Type B pancreatic cell (in vitro differentiated cells): ENCODE measurements at regions not wholly inside any gene's neighbourhood (a gene's known extent, or its start where the extent isn't known, plus 50 kb on each side); places are given as distances from the start of the nearest gene placed in this dataset.
A peak's percentile ranks its signal among the peaks of the same experiment; 100 is the strongest.

Source experiments
- DNase-seq: peaks from one replicate; pipeline ENCODE4 v3.0.0; 2021; ENCODE audit warnings: mixed read lengths; ENCODE audit not compliant: unreplicated experiment; ENCODE audit errors: extremely low spot score
- H3K27ac Mint-ChIP-seq: 2 replicates; pipeline ENCODE4 v1.8.0; 2021; ENCODE audit warnings: mild to moderate bottlenecking, mixed read lengths
- H3K27me3 Mint-ChIP-seq: 2 replicates; pipeline ENCODE4 v1.8.0; 2021; ENCODE audit warnings: mixed read lengths
- H3K36me3 Mint-ChIP-seq: 2 replicates; pipeline ENCODE4 v1.8.0; 2021; ENCODE audit warnings: mixed read lengths
- H3K4me1 Mint-ChIP-seq: one replicate; pipeline ENCODE4 v1.8.0; 2021; ENCODE audit warnings: mixed read lengths; ENCODE audit not compliant: unreplicated experiment
- H3K4me3 Mint-ChIP-seq: 2 replicates; pipeline ENCODE4 v1.8.0; 2021; ENCODE audit warnings: mild to moderate bottlenecking, mixed read lengths
- H3K9me3 Mint-ChIP-seq: 2 replicates; pipeline ENCODE4 v1.8.0; 2021; ENCODE audit warnings: mixed read lengths
- TF ChIP-seq, protein P1 (sequence below): fragments of 200-600 bp; sonication (generic); conservative IDR thresholded peaks from 2 replicates; pipeline ENCODE4 v1.5.0; 2021; ENCODE audit warnings: antibody characterized with exemption, mild to moderate bottlenecking

DNA sequence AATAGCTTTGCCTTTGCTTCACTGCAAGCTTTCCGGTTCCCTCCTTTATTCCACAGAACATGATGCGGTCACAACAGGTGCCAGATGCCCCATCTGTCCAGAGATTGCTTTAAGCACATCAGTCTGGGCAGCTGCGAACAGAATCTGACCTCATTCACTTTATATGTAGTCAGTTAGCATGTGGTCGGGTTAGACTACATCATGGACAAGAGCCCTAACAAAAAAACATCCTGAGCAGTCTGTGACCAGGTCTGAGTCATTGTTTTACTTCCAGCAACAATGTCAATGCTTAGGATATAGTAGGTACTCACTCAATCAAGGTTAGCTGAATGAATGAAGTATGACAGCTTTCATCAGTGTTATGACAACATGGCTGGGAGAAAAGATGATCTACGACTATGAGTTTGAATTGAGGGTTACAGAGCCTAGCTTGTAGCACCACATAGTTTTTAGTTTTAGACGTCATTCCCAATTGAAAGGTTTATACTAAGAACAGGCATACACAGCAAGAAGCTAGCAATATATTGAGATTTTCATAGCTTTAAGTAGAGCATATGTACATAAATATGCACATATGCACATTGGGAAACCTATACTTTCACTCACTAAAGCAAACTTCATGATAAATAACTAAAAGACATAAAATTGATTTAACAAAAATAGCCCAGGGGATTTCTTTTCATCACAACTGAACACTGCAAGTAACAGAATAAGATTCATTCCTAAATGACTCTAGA lies 64.2 kb upstream of the TMCC3 start:
- TF ChIP-seq, protein P1, sequence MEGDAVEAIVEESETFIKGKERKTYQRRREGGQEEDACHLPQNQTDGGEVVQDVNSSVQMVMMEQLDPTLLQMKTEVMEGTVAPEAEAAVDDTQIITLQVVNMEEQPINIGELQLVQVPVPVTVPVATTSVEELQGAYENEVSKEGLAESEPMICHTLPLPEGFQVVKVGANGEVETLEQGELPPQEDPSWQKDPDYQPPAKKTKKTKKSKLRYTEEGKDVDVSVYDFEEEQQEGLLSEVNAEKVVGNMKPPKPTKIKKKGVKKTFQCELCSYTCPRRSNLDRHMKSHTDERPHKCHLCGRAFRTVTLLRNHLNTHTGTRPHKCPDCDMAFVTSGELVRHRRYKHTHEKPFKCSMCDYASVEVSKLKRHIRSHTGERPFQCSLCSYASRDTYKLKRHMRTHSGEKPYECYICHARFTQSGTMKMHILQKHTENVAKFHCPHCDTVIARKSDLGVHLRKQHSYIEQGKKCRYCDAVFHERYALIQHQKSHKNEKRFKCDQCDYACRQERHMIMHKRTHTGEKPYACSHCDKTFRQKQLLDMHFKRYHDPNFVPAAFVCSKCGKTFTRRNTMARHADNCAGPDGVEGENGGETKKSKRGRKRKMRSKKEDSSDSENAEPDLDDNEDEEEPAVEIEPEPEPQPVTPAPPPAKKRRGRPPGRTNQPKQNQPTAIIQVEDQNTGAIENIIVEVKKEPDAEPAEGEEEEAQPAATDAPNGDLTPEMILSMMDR, result no peak
- Mint-ChIP-seq H3K27me3 (no peaks in the 10 kb centered on the region), H3K36me3 (no peaks in the 10 kb centered on the region), H3K27ac (no peak overlapping the region), H3K9me3 (no peaks in the 10 kb centered on the region), H3K4me3 (no peak overlapping the region), H3K4me1 (peaks cover 29% of the 10 kb centered on the region)
- DNase-seq, result no peak

DNA sequence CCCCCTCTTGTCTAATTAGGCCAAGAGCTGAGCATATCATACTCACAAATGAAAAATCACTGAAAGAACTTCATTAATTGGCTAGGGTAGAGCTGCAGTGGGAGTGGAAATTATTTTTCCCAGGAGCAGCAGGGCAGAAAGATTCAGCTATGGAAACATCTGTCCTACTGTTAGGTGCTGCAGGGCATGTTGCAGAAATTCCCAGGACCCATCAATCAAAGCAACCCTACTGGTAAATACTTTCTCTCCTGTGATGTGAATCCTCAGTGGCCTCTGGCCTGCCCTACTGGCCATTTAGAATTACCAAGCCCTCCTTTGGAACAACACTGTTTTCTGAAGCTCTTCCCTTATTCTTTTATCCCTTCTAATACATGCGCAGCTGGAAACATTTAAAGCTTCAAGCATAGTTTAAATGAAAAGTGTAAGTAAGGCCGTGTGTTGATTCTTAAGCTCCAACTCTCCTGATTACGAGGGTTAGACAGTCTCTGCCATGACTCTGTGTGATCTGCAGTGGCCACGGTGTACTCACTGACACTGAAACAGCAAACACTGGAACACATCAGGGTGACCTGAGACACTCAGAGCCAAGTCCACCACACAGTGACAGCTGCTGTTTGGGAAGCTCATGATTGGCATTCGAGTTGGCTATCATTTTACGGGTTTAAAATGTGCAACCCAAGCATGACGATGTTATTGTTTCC lies 62.6 kb upstream of the TMCC3 start:
- Mint-ChIP-seq H3K27me3 (peaks cover 3% of the 10 kb centered on the region), H3K4me3 (peak overlapping the region; percentile 56), H3K36me3 (no peaks in the 10 kb centered on the region), H3K4me1 (peaks cover 33% of the 10 kb centered on the region), H3K9me3 (no peaks in the 10 kb centered on the region), H3K27ac (no peak overlapping the region)
- no peak for DNase-seq
- TF ChIP-seq, protein P1, result no peak

DNA sequence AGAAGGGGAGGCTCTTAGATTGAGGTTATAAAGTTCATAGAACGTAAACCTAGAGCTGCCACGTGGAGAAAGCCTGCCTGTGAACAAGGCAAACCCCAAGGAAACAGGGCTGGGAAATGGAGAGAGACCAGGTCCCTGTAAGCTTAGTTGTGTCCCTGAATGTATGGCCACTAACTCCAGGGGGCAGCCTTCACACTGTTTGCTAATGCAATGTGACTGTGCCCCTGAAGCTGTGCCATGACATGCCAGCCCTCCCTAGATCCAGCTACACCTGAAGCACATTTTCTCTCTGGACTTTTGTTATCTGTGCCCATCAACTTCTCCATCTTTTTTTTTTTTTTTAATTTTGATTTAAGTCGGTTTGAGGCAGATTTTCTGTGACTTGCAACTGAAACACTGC lies 60.6 kb upstream of the TMCC3 start:
- Mint-ChIP-seq H3K4me1 (peaks cover 28% of the 10 kb centered on the region), H3K9me3 (no peaks in the 10 kb centered on the region), H3K27ac (no peak overlapping the region), H3K36me3 (no peaks in the 10 kb centered on the region), H3K27me3 (peaks cover 3% of the 10 kb centered on the region), H3K4me3 (no peak overlapping the region)
- TF ChIP-seq, protein P1, result peak; percentile 45
- DNase-seq, result no peak

DNA sequence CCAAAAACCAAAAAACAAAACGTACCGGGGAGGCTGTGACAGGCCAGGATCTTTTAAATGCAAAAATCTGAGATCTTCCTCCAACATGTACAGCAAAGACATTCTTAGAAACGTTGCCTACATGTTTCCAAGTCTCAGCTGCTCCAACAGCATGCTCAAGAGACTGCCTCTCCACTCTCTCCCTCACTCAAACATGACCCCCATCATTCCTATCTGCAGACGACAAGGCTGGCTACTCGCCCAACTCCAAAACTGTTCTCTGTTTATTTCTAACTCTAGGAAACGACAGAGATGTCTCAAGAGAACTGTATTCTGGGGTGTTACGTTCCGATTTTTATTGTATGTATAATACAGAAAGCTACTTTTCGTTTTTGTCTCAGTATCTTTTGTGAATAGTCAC lies 57.5 kb upstream of the TMCC3 start:
- DNase-seq, result no peak
- Mint-ChIP-seq H3K27ac (no peak overlapping the region), H3K36me3 (no peaks in the 10 kb centered on the region), H3K4me1 (peaks cover 31% of the 10 kb centered on the region), H3K27me3 (peaks cover 5% of the 10 kb centered on the region), H3K9me3 (no peaks in the 10 kb centered on the region), H3K4me3 (no peak overlapping the region)
- TF ChIP-seq, protein P1, result no peak

DNA sequence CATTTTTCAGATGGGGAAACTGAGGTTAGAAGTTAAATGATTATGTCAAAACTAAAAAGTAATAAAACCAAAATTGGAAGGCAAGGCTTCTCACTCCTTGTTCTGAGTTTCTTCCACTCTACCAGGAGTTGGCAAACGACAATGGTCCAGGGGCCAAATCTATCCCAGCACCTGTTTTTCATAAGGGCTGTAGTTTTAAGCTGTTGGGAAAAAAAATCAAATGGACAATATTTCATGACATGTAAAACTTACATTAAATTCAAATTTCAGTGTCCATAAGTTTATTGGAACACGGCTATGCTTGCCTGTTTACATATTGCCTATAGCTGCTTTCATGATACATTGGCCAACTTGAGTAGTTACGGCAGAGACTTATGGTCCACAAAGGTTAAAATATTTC lies 56.7 kb upstream of the TMCC3 start:
- H3K4me1 Mint-ChIP-seq, result peaks cover 28% of the 10 kb centered on the region
- no peaks in the 10 kb centered on the region for H3K36me3 Mint-ChIP-seq
- H3K27me3 Mint-ChIP-seq, result peaks cover 5% of the 10 kb centered on the region
- no peak for DNase-seq
- H3K4me3 Mint-ChIP-seq, result no peak overlapping the region
- H3K27ac Mint-ChIP-seq, result no peak overlapping the region
- no peaks in the 10 kb centered on the region for H3K9me3 Mint-ChIP-seq
- TF ChIP-seq, protein P1, result no peak
